H1 (cell line): ENCODE measurements at regions not wholly inside any gene's neighbourhood (a gene's known extent, or its start where the extent isn't known, plus 50 kb on each side); places are given as distances from the start of the nearest gene placed in this dataset.

Experiments
- CTCF ChIA-PET: fragments of 300-600 bp; sonication (Branson Sonifier 250); formaldehyde crosslinking; loops from one replicate; lab custom pipeline; 2021; ENCODE audit not compliant: partially characterized antibody; lab: Charles Lee
- POLR2A ChIA-PET: fragments of 300-600 bp; sonication (Branson Sonifier 250); formaldehyde crosslinking; loops from one replicate; lab custom pipeline; 2021; ENCODE audit warnings: inconsistent platforms; ENCODE audit not compliant: partially characterized antibody; lab: Charles Lee
- DNase-seq, 2 experiments: peaks; one replicate each; pipeline versions ENCODE4 v3.0.0 to v3.0.0-alpha.2; 2010 to 2022; ENCODE audit warnings: low spot score in 2 of 2, low read depth in 1 of 2, mixed read lengths in 1 of 2
- FAIRE-seq: peaks from 2 replicates; lab custom pipeline; 2011; peaks lifted over from hg19 to GRCh38; lab: Jason Lieb, UNC
- H2AFZ ChIP-seq: 2 replicates; pipeline ENCODE4 v1.8.1; 2012; ENCODE audit warnings: low read length, inconsistent platforms
- H2AK5ac ChIP-seq: 2 replicates; pipeline ENCODE4 v1.6.1; 2013; ENCODE audit warnings: low read depth, low read length
- H2BK120ac ChIP-seq: replicated peaks from 2 replicates; pipeline ENCODE3; 2013; ENCODE audit warnings: low read depth, low read length, inconsistent platforms
- H2BK12ac ChIP-seq: 2 replicates; pipeline ENCODE4 v1.6.1; 2013; ENCODE audit warnings: low read depth, low read length
- H2BK15ac ChIP-seq: 2 replicates; pipeline ENCODE4 v1.6.1; 2013; ENCODE audit warnings: low read length
- H2BK20ac ChIP-seq: 2 replicates; pipeline ENCODE4 v1.6.1; 2013; ENCODE audit warnings: low read length
- H2BK5ac ChIP-seq: 2 replicates; pipeline ENCODE4 v1.6.1; 2013; ENCODE audit warnings: low read depth, low read length
- H3K14ac ChIP-seq: 2 replicates; pipeline ENCODE4 v1.6.1; 2013; ENCODE audit warnings: inconsistent platforms; ENCODE audit not compliant: insufficient read length
- H3K18ac ChIP-seq: 2 replicates; pipeline ENCODE4 v1.6.1; 2013; ENCODE audit warnings: low read length; ENCODE audit errors: extremely low read depth
- H3K23ac ChIP-seq: 2 replicates; pipeline ENCODE4 v1.6.1; 2013; ENCODE audit warnings: inconsistent platforms; ENCODE audit not compliant: insufficient read length
- H3K23me2 ChIP-seq: 2 replicates; pipeline ENCODE4 v1.6.1; 2013; ENCODE audit warnings: low read depth, low read length
- H3K27ac ChIP-seq: 2 replicates; pipeline ENCODE4 v1.6.1; 2011; ENCODE audit warnings: low read depth, low read length, inconsistent platforms
- H3K27me3 ChIP-seq, 4 experiments: replicated peaks in 1 of 4; 1 replicate in 1 of 4; 2 replicates in 3 of 4; pipeline versions ENCODE4 v1.6.1 to v1.8.1; 2011 to 2013; ENCODE audit warnings: low read length in 3 of 4, mild to moderate bottlenecking in 3 of 4, inconsistent platforms in 2 of 4, mixed read lengths in 2 of 4, moderate library complexity in 1 of 4; ENCODE audit not compliant: control insufficient read depth in 3 of 4, insufficient read depth in 3 of 4; ENCODE audit errors: extremely low read depth in 1 of 4
- H3K36me3 ChIP-seq, 4 experiments: 2 replicates each; pipeline versions ENCODE4 v1.6.1 to v1.8.1; 2011 to 2013; ENCODE audit warnings: mild to moderate bottlenecking in 4 of 4, low read length in 3 of 4, moderate library complexity in 2 of 4, control low read depth in 1 of 4, inconsistent platforms in 1 of 4; ENCODE audit not compliant: insufficient read depth in 4 of 4, control insufficient read depth in 2 of 4
- H3K4ac ChIP-seq: replicated peaks from 2 replicates; pipeline ENCODE3; 2013; ENCODE audit warnings: low read length, low read depth, mixed read lengths, inconsistent platforms; ENCODE audit not compliant: insufficient read length
- H3K4me1 ChIP-seq, 4 experiments: replicated peaks in 1 of 4; 1 replicate in 1 of 4; 2 replicates in 3 of 4; pipeline versions ENCODE4 v1.6.1 to v1.8.1; 2011 to 2013; ENCODE audit warnings: low read length in 3 of 4, inconsistent platforms in 2 of 4, mixed read lengths in 1 of 4; ENCODE audit not compliant: insufficient read depth in 4 of 4, control insufficient read depth in 3 of 4
- H3K4me2 ChIP-seq, 2 experiments: 2 replicates each; pipeline versions ENCODE4 v1.6.1 to v1.8.1; 2011 to 2013; ENCODE audit warnings: low read depth in 2 of 2, low read length in 2 of 2, control low read depth in 1 of 2, inconsistent platforms in 1 of 2, mild to moderate bottlenecking in 1 of 2; ENCODE audit not compliant: insufficient read depth in 1 of 2
- H3K4me3 ChIP-seq, 4 experiments: fragments of 200-600, 300-600 bp in 1 of 4; sonication (generic), shearing (Covaris generic), sonication (Bioruptor Twin) in 1 of 4; 2 replicates each; pipeline versions ENCODE4 v1.5.1 to v1.8.1; 2011 to 2016; ENCODE audit warnings: low read length in 4 of 4, low read depth in 3 of 4, control low read depth in 2 of 4, inconsistent platforms in 2 of 4, mild to moderate bottlenecking in 2 of 4, mixed read lengths in 1 of 4, moderate library complexity in 1 of 4; ENCODE audit not compliant: insufficient read depth in 2 of 4; ENCODE audit errors: extremely low read depth in 1 of 4
- H3K56ac ChIP-seq: replicated peaks from 2 replicates; pipeline ENCODE3; 2013; ENCODE audit warnings: low read depth, mild to moderate bottlenecking, mixed read lengths, low read length, inconsistent platforms; ENCODE audit not compliant: insufficient read length
- H3K79me1 ChIP-seq: 2 replicates; pipeline ENCODE4 v1.6.1; 2013; ENCODE audit warnings: low read depth, low read length, control low read depth
- H3K79me2 ChIP-seq, 2 experiments: 2 replicates each; pipeline versions ENCODE4 v1.6.1 to v1.8.1; 2012 to 2013; ENCODE audit warnings: low read length in 2 of 2, mild to moderate bottlenecking in 2 of 2, inconsistent platforms in 1 of 2; ENCODE audit not compliant: insufficient read depth in 2 of 2, control insufficient read depth in 1 of 2
- H3K9ac ChIP-seq, 4 experiments: replicated peaks in 1 of 4; 1 replicate in 1 of 4; 2 replicates in 3 of 4; pipeline versions ENCODE4 v1.6.1 to v1.8.1; 2011 to 2013; ENCODE audit warnings: low read depth in 3 of 4, low read length in 3 of 4, control low read depth in 2 of 4, mild to moderate bottlenecking in 2 of 4, moderate library complexity in 2 of 4, inconsistent platforms in 1 of 4; ENCODE audit errors: extremely low read depth in 1 of 4
- H3K9me3 ChIP-seq, 2 experiments: 2 replicates each; pipeline versions ENCODE4 v1.6.1 to v1.8.1; 2012 to 2013; ENCODE audit warnings: mild to moderate bottlenecking in 2 of 2, moderate library complexity in 2 of 2, control low read depth in 1 of 2, inconsistent platforms in 1 of 2, low read depth in 1 of 2, low read length in 1 of 2, mixed read lengths in 1 of 2; ENCODE audit not compliant: insufficient read depth in 2 of 2
- H4K20me1 ChIP-seq, 2 experiments: replicated peaks in 1 of 2; 2 replicates each; pipeline versions ENCODE3 to v1.8.1; 2011 to 2013; ENCODE audit warnings: inconsistent platforms in 2 of 2, low read length in 2 of 2, mild to moderate bottlenecking in 1 of 2; ENCODE audit not compliant: insufficient read depth in 2 of 2, control insufficient read depth in 1 of 2
- H4K5ac ChIP-seq: 2 replicates; pipeline ENCODE4 v1.6.1; 2013; ENCODE audit warnings: low read length, low read depth, mixed read lengths, inconsistent platforms; ENCODE audit not compliant: insufficient read length
- H4K8ac ChIP-seq: 2 replicates; pipeline ENCODE4 v1.8.0; 2013; ENCODE audit warnings: mild to moderate bottlenecking, moderate library complexity, low read length, inconsistent platforms; ENCODE audit not compliant: insufficient read depth; ENCODE audit errors: extremely low read depth
- H4K91ac ChIP-seq: replicated peaks from 2 replicates; pipeline ENCODE3; 2013; ENCODE audit warnings: low read length, mixed read lengths, inconsistent platforms; ENCODE audit not compliant: insufficient read length
- CBX5 ChIP-seq: fragments of 300-800, 300-1000 bp; sonication (generic); IDR thresholded peaks from 2 replicates; pipeline ENCODE4 v1.7.1; 2016; ENCODE audit warnings: antibody characterized with exemption, low read length, low read depth
- CBX8 ChIP-seq: fragments of 300-800, 300-1000 bp; sonication (generic); IDR thresholded peaks from 2 replicates; pipeline ENCODE4 v1.7.1; 2016; ENCODE audit warnings: low read depth, low read length, borderline replicate concordance
- CHD1 ChIP-seq: IDR thresholded peaks from 2 replicates; pipeline ENCODE4 v1.6.1; 2012; ENCODE audit warnings: low read depth, low read length, improper control_type of control experiment
- CTBP2 ChIP-seq: IDR thresholded peaks from 2 replicates; pipeline ENCODE4 v1.7.0; 2011; ENCODE audit warnings: borderline replicate concordance, mild to moderate bottlenecking, moderate library complexity, mixed read lengths, low read length; ENCODE audit not compliant: insufficient read depth, insufficient read length
- CTCF ChIP-seq, 3 experiments: IDR thresholded peaks; 1 replicate in 2 of 3; 2 replicates in 1 of 3; pipeline versions ENCODE4 v1.5.1 to v1.6.1; 2011; ENCODE audit warnings: low read length in 3 of 3, mild to moderate bottlenecking in 3 of 3, inconsistent platforms in 2 of 3, low read depth in 1 of 3, moderate library complexity in 1 of 3; ENCODE audit not compliant: insufficient read depth in 1 of 3; ENCODE audit errors: control extremely low read depth in 1 of 3
- FOSL1 ChIP-seq: IDR thresholded peaks from 2 replicates; pipeline ENCODE4 v1.6.1; 2011; ENCODE audit warnings: mild to moderate bottlenecking, low read depth, low read length, moderate library complexity; ENCODE audit not compliant: insufficient read depth
- HDAC2 ChIP-seq, 2 experiments: fragments of 300-600 bp in 1 of 2; sonication (generic) in 1 of 2; IDR thresholded peaks; 2 replicates each; pipeline ENCODE4 v1.6.1; 2011 to 2012; ENCODE audit warnings: low read depth in 2 of 2, low read length in 2 of 2, mild to moderate bottlenecking in 2 of 2, moderate library complexity in 2 of 2, borderline replicate concordance in 1 of 2, inconsistent platforms in 1 of 2
- JUND ChIP-seq: IDR thresholded peaks from 2 replicates; pipeline ENCODE4 v1.6.1; 2011; ENCODE audit warnings: mild to moderate bottlenecking, improper control_type of control experiment, low read length
- MAFK ChIP-seq: IDR thresholded peaks from 2 replicates; pipeline ENCODE4 v1.6.1; 2012; ENCODE audit warnings: low read depth, mild to moderate bottlenecking, improper control_type of control experiment, low read length
- RFX5 ChIP-seq: IDR thresholded peaks from 2 replicates; pipeline ENCODE4 v1.6.1; 2011; ENCODE audit warnings: low read depth, low read length, improper control_type of control experiment, borderline replicate concordance
- TAF1 ChIP-seq: IDR thresholded peaks from 2 replicates; pipeline ENCODE4 v1.6.1; 2011; ENCODE audit warnings: mild to moderate bottlenecking, low read depth, low read length
- WGBS, 2 experiments: shearing (Covaris generic) in 1 of 2; methylation state at CpG; one replicate each; pipeline versions ENCODE4 v1.1.6 to v1.1.7; 2013 to 2015; ENCODE audit warnings: low lambda C conversion rate in 2 of 2, mixed read lengths in 2 of 2, inconsistent platforms in 1 of 2, low coverage in 1 of 2, missing lambda C conversion rate in 1 of 2; ENCODE audit not compliant: insufficient replicate concordance in 2 of 2, insufficient coverage in 1 of 2, insufficient read length in 1 of 2; ENCODE audit errors: extremely low coverage in 1 of 2, missing lambda C conversion rate in 1 of 2; 5-methylcytosine and 5-hydroxymethylcytosine counted together

- H3K79me1 ChIP-seq = no peaks in the 10 kb centered on the region
- H2BK12ac ChIP-seq = no peak overlapping the region; the same call in 1 of the 2 replicates
- no peaks in the 10 kb centered on the region for H3K79me2 ChIP-seq
- H4K8ac ChIP-seq = no peak overlapping the region
- no peaks in the 10 kb centered on the region for H3K23me2 ChIP-seq
- no peak overlapping the region for H2BK15ac ChIP-seq
- peaks cover 0 to 1% of the 10 kb centered on the region in 2 experiments for H4K20me1 ChIP-seq
- 85% methylated on average over 8 of the region's 8 CpGs; no CpG with 5 or more reads in 1 of the 2 experiments for WGBS, 2 experiments
- H3K4me2 ChIP-seq = peak overlapping the region; percentile 46 to 61; a peak in 3 of 4 replicates
- no peak overlapping the region for H2BK120ac ChIP-seq
- H3K4me1 ChIP-seq = peaks cover 7 to 18% (median 9%) of the 10 kb centered on the region in 4 experiments
- FAIRE-seq (no peak), DNase-seq (no peak)
- no peak overlapping the region for H3K14ac ChIP-seq
- H4K5ac ChIP-seq = no peak overlapping the region
- H3K18ac ChIP-seq = no peak overlapping the region; the same call in 1 of the 2 replicates
- H2BK5ac ChIP-seq = no peak overlapping the region; the same call in 1 of the 2 replicates
- CTCF ChIA-PET = no interaction called here
- H3K27me3 ChIP-seq = no peaks in the 10 kb centered on the region
- H3K4ac ChIP-seq = no peak overlapping the region
- H3K4me3 ChIP-seq = no peak overlapping the region; a peak in 1 of 8 replicates
- H2AK5ac ChIP-seq = no peak overlapping the region; the same call in 1 of the 2 replicates
- no peak overlapping the region for H3K27ac ChIP-seq
- peak overlapping the region; percentile 7 for H4K91ac ChIP-seq
- POLR2A ChIA-PET = no interaction called here
- no peak overlapping the region for H3K9ac ChIP-seq
- H2BK20ac ChIP-seq = no peak overlapping the region
- 0 out of 2 replicates have a peak overlapping the region, but pooled peaks have one; percentile 78 for H2AFZ ChIP-seq
- H3K9me3 ChIP-seq = no peaks in the 10 kb centered on the region
- H3K36me3 ChIP-seq = no peaks in the 10 kb centered on the region
- H3K56ac ChIP-seq = no peak overlapping the region
- no peak overlapping the region for H3K23ac ChIP-seq
- no peak for TF ChIP-seq TAF1
- no peak for TF ChIP-seq MAFK
- no peak for TF ChIP-seq FOSL1
- TF ChIP-seq CTBP2 = no peak
- TF ChIP-seq JUND = no peak
- TF ChIP-seq CBX8 = no peak
- TF ChIP-seq CHD1 = no peak
- no peak for TF ChIP-seq CTCF (IDR thresholded peaks at IDR 0.05; ENCODE audit: control extremely low read depth in 1 of 3, insufficient read depth in 1 of 3, low read depth in 1 of 3, low read length in 3 of 3)
- no peak for TF ChIP-seq CBX5
- TF ChIP-seq HDAC2 (IDR thresholded peaks at IDR 0.05; ENCODE audit: borderline replicate concordance in 1 of 2, low read depth in 2 of 2, low read length in 2 of 2) = no peak
- TF ChIP-seq RFX5 = no peak
Observed at GRCh38 chr2:239903210-239903609, 121.9 kb downstream of the NDUFA10 start.
